ENCODE measurements at regions not wholly inside any gene's neighbourhood (a gene's known extent, or its start where the extent isn't known, plus 50 kb on each side); places are given as distances from the start of the nearest gene placed in this dataset.

DNA sequence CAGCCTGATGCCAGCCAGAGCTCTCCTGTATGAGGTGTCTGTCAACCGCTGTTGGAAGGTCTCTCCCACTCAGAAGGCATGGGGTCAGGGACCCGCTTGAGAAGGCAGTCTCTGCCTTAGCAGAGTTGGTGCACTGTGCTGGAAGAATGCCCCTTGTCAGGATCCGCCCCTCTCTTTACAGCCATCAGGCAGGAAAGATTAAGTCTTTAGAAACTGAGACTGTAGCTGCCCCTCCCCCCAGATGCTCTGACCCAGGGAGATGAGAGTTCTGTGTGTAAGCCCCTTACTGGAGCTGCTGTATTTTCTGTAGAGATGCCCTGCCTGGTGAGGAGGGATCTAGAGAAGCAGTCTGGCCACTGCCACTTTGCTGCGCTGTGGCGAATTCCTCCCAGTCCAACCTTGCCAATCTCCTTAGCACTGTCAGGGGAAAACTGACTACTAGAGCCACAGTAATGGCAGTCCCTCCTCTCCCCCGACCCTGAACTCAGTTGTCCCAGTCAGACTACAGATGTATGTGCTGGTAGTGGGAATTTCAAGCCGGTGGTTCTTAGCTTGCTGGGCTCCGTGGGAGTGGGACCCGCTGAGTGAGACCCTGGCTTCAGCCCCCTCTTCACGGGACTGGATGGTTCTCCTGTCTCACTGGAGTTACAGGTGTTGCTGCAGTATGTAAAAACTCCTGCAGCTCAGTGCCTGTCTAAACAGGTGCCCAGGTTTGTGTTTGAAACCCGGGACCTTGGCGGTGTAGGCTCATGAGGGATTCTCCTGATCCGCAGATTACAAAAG lies 285.5 kb upstream of the ZWINT start:
- TF ChIP-seq FOXP2 (optimal IDR thresholded peaks at IDR 0.05; ENCODE audit: borderline replicate concordance, extremely low read depth, extremely low read length, insufficient read depth), result no peak
- no peak for TF ChIP-seq TAF1 (IDR thresholded peaks at IDR 0.05; ENCODE audit: borderline replicate concordance, insufficient read depth, low read length)
- no peak for TF ChIP-seq REST (IDR thresholded peaks at IDR 0.05; ENCODE audit: insufficient read depth in 1 of 2, low read depth in 2 of 2, low read length in 2 of 2)
- TF ChIP-seq POLR2AphosphoS5 (IDR thresholded peaks at IDR 0.05; ENCODE audit: low read depth, low read length), result no peak
- TF ChIP-seq SIN3A (IDR thresholded peaks at IDR 0.05; ENCODE audit: borderline replicate concordance, insufficient read depth, low read length), result no peak

All from PFSK-1 (cell line).